SK-N-SH (cell line): ENCODE measurements at regions not wholly inside any gene's neighbourhood (a gene's known extent, or its start where the extent isn't known, plus 50 kb on each side); places are given as distances from the start of the nearest gene placed in this dataset.

Experiments
- CTCF ChIA-PET: fragments of 300-600, 350-600 bp; formaldehyde crosslinking; extraction: SDS; loops from one replicate; lab custom pipeline; 2021; lab: Yijun Ruan, JAX
- POLR2A ChIA-PET: fragments of 350-600 bp; sonication (Branson Sonifier 250); formaldehyde crosslinking; extraction: SDS; loops from one replicate; lab custom pipeline; 2020; ENCODE audit warnings: antibody characterized with exemption, inconsistent platforms; lab: Yijun Ruan, JAX
- DNase-seq: peaks from one replicate; pipeline ENCODE4 v3.0.0; 2012
- H2AFZ ChIP-seq: fragments of 200-600 bp; sonication (generic); 2 replicates; pipeline ENCODE4 v1.8.1; 2016; ENCODE audit warnings: antibody characterized with exemption, mild to moderate bottlenecking, low read depth
- H3F3A ChIP-seq: fragments of 200-600 bp; sonication (generic); replicated peaks from 2 replicates; pipeline ENCODE3; 2016; ENCODE audit warnings: antibody characterized with exemption, mild to moderate bottlenecking; ENCODE audit not compliant: insufficient read depth
- H3K27ac ChIP-seq, 2 experiments: fragments of 200-500 bp in 1 of 2; fragments of 200-600 bp in 1 of 2; sonication (Bioruptor generic) in 1 of 2; sonication (generic), shearing (Covaris generic) in 1 of 2; 2 replicates each; pipeline versions ENCODE4 v1.5.1 to v1.6.1; 2014 to 2016; ENCODE audit warnings: low read depth in 2 of 2, inconsistent platforms in 1 of 2, low read length in 1 of 2, mild to moderate bottlenecking in 1 of 2, mixed read lengths in 1 of 2
- H3K27me3 ChIP-seq: fragments of 200-600 bp; sonication (generic), shearing (Covaris generic); 2 replicates; pipeline ENCODE4 v1.6.1; 2016; ENCODE audit warnings: mixed run types; ENCODE audit not compliant: insufficient read depth
- H3K36me3 ChIP-seq, 2 experiments: fragments of 200-500 bp in 1 of 2; fragments of 200-600 bp in 1 of 2; sonication (Bioruptor generic) in 1 of 2; sonication (generic) in 1 of 2; replicated peaks in 1 of 2; 2 replicates each; pipeline versions ENCODE3 to v1.5.1; 2014 to 2016; ENCODE audit warnings: low read length in 1 of 2, mild to moderate bottlenecking in 1 of 2; ENCODE audit not compliant: insufficient read depth in 2 of 2, control insufficient read depth in 1 of 2
- H3K4me1 ChIP-seq, 2 experiments: fragments of 200-500 bp in 1 of 2; fragments of 200-600 bp in 1 of 2; sonication (Bioruptor generic) in 1 of 2; sonication (generic), shearing (Covaris generic) in 1 of 2; 2 replicates each; pipeline versions ENCODE4 v1.5.1 to v1.6.1; 2014 to 2016; ENCODE audit warnings: low read depth in 1 of 2, low read length in 1 of 2, mixed run types in 1 of 2; ENCODE audit not compliant: insufficient read depth in 2 of 2, control insufficient read depth in 1 of 2
- H3K4me2 ChIP-seq: fragments of 200-600 bp; sonication (generic), shearing (Covaris generic); 2 replicates; pipeline ENCODE4 v1.6.1; 2017; ENCODE audit warnings: mixed run types
- H3K4me3 ChIP-seq, 2 experiments: fragments of 200-500 bp in 1 of 2; fragments of 200-600 bp in 1 of 2; sonication (Bioruptor generic) in 1 of 2; sonication (generic), shearing (Covaris generic) in 1 of 2; 2 replicates each; pipeline versions ENCODE4 v1.5.1 to v1.8.1; 2014 to 2016; ENCODE audit warnings: low read depth in 2 of 2, inconsistent platforms in 1 of 2, low read length in 1 of 2, mild to moderate bottlenecking in 1 of 2, mixed read lengths in 1 of 2, moderate library complexity in 1 of 2
- H3K79me2 ChIP-seq: fragments of 200-600 bp; sonication (generic); 2 replicates; pipeline ENCODE4 v1.8.1; 2017; ENCODE audit warnings: mild to moderate bottlenecking; ENCODE audit not compliant: insufficient read depth
- H3K9ac ChIP-seq: fragments of 200-600 bp; sonication (generic); 2 replicates; pipeline ENCODE4 v1.6.1; 2017; ENCODE audit warnings: mixed run types
- H3K9me2 ChIP-seq: fragments of 200-600 bp; sonication (generic); 2 replicates; pipeline ENCODE4 v1.6.1; 2017; ENCODE audit warnings: mixed run types
- H3K9me3 ChIP-seq: fragments of 200-600 bp; sonication (generic); 2 replicates; pipeline ENCODE4 v1.6.1; 2017; ENCODE audit warnings: mixed run types, mild to moderate bottlenecking, moderate library complexity
- H4K20me1 ChIP-seq: fragments of 200-600 bp; sonication (generic); 2 replicates; pipeline ENCODE4 v1.6.1; 2017; ENCODE audit warnings: mild to moderate bottlenecking, mixed run types; ENCODE audit not compliant: insufficient read depth
- CHD2 ChIP-seq: fragments of 150-350 bp; IDR thresholded peaks from 2 replicates; pipeline ENCODE4 v1.6.1; 2018; ENCODE audit warnings: low read length; ENCODE audit not compliant: partially characterized antibody
- CTCF ChIP-seq: fragments of 200-600 bp; sonication (generic); IDR thresholded peaks from 2 replicates; pipeline ENCODE4 v1.6.1; 2017; ENCODE audit warnings: antibody characterized with exemption, mild to moderate bottlenecking, moderate library complexity
- ELF1 ChIP-seq: IDR thresholded peaks from 2 replicates; pipeline ENCODE4 v1.4.0; 2012
- EZH2phosphoT487 ChIP-seq: fragments of 200-600 bp; sonication (generic); IDR thresholded peaks from 2 replicates; pipeline ENCODE4 v1.6.1; 2017; ENCODE audit warnings: low read depth, mixed run types, mild to moderate bottlenecking, antibody characterized with exemption, moderate library complexity, borderline replicate concordance
- FOSL2 ChIP-seq: IDR thresholded peaks from 2 replicates; pipeline ENCODE4 v1.4.0; 2012; ENCODE audit warnings: low read depth, mild to moderate bottlenecking, moderate library complexity, borderline replicate concordance
- FOXJ3 ChIP-seq: sonication (generic); formaldehyde crosslinking; IDR thresholded peaks from 2 replicates; pipeline ENCODE4 v1.5.1; 2020; ENCODE audit warnings: mild to moderate bottlenecking, missing genetic modification reagents
- FOXM1 ChIP-seq: IDR thresholded peaks from 2 replicates; pipeline ENCODE4 v1.4.0; 2012; ENCODE audit warnings: low read depth, mild to moderate bottlenecking
- GABPA ChIP-seq: IDR thresholded peaks from 2 replicates; pipeline ENCODE4 v1.4.0; 2012; ENCODE audit warnings: low read depth, mild to moderate bottlenecking
- IRF3 ChIP-seq: fragments of 150-350 bp; IDR thresholded peaks from 2 replicates; pipeline ENCODE4 v1.6.1; 2016; ENCODE audit warnings: mild to moderate bottlenecking, low read depth, low read length
- JUND ChIP-seq: IDR thresholded peaks from 2 replicates; pipeline ENCODE4 v1.4.0; 2012
- MEF2A ChIP-seq: IDR thresholded peaks from 2 replicates; pipeline ENCODE4 v1.4.0; 2012; ENCODE audit warnings: low read depth, borderline replicate concordance
- MXI1 ChIP-seq: IDR thresholded peaks from 2 replicates; pipeline ENCODE4 v1.6.1; 2012; ENCODE audit warnings: mild to moderate bottlenecking, low read depth, low read length, improper control_type of control experiment
- NFIC ChIP-seq: IDR thresholded peaks from 2 replicates; pipeline ENCODE4 v1.4.0; 2012; ENCODE audit warnings: borderline replicate concordance
- NRF1 ChIP-seq: IDR thresholded peaks from 2 replicates; pipeline ENCODE4 v1.6.1; 2012; ENCODE audit warnings: low read depth, mild to moderate bottlenecking, low read length
- PBX3 ChIP-seq: IDR thresholded peaks from 2 replicates; pipeline ENCODE4; 2012
- POLR2AphosphoS5 ChIP-seq: IDR thresholded peaks from 2 replicates; pipeline ENCODE4 v1.6.1; 2012; ENCODE audit warnings: low read depth, low read length
- RAD21 ChIP-seq: IDR thresholded peaks from 2 replicates; pipeline ENCODE4 v1.6.1; 2012; ENCODE audit warnings: mild to moderate bottlenecking, low read length
- RCOR1 ChIP-seq: fragments of 150-350 bp; IDR thresholded peaks from 2 replicates; pipeline ENCODE4 v1.6.1; 2017; ENCODE audit warnings: antibody characterized with exemption, low read length
- REST ChIP-seq: IDR thresholded peaks from 2 replicates; pipeline ENCODE4 v1.6.1; 2012; ENCODE audit warnings: mild to moderate bottlenecking, low read depth, low read length, moderate library complexity
- RFX5 ChIP-seq: IDR thresholded peaks from 2 replicates; pipeline ENCODE4 v1.6.1; 2012; ENCODE audit warnings: mild to moderate bottlenecking, improper control_type of control experiment, low read length
- TAF1 ChIP-seq: IDR thresholded peaks from 2 replicates; pipeline ENCODE4 v1.6.1; 2012; ENCODE audit warnings: low read depth, mild to moderate bottlenecking, low read length, moderate library complexity, borderline replicate concordance
- TCF12 ChIP-seq: IDR thresholded peaks from 2 replicates; pipeline ENCODE4 v1.4.0; 2012
- TEAD4 ChIP-seq: IDR thresholded peaks from 2 replicates; pipeline ENCODE4 v1.4.0; 2012; ENCODE audit warnings: mild to moderate bottlenecking, borderline replicate concordance; ENCODE audit not compliant: insufficient read depth
- USF2 ChIP-seq: fragments of 150-350 bp; IDR thresholded peaks from 2 replicates; pipeline ENCODE4 v1.6.1; 2017; ENCODE audit warnings: antibody characterized with exemption, low read length, low read depth, borderline replicate concordance
- YY1 ChIP-seq: IDR thresholded peaks from 2 replicates; pipeline ENCODE4 v1.4.0; 2012; ENCODE audit warnings: low read depth, mild to moderate bottlenecking
- ZBTB33 ChIP-seq: IDR thresholded peaks from 2 replicates; pipeline ENCODE4 v1.4.0; 2012; ENCODE audit warnings: low read depth, borderline replicate concordance
- WGBS: methylation state at CpG from one replicate; pipeline ENCODE4 v1.1.6; 2017; ENCODE audit warnings: low lambda C conversion rate; 5-methylcytosine and 5-hydroxymethylcytosine counted together

GRCh38 chr4:106418444-106418843, 49.9 kb upstream of the GIMD1 start:
- Histone ChIP-seq H3K9me2 (no peaks in the 10 kb centered on the region), H3K36me3 (no peaks in the 10 kb centered on the region), H3K4me2 (no peak overlapping the region), H3K4me1 (no peaks in the 10 kb centered on the region; a peak in 2 of 4 replicates), H3K79me2 (no peaks in the 10 kb centered on the region), H3K4me3 (no peak overlapping the region), H3K27ac (no peak overlapping the region), H2AFZ (no peak overlapping the region), H3K9ac (no peak overlapping the region), H3K9me3 (no peaks in the 10 kb centered on the region), H3K27me3 (no peaks in the 10 kb centered on the region), H4K20me1 (no peaks in the 10 kb centered on the region), H3F3A (peaks cover 2% of the 10 kb centered on the region)
- POLR2A ChIA-PET, result no interaction called here
- DNase-seq, result peak; percentile 14
- CTCF ChIA-PET, result no interaction called here
- 5% methylated on average over 1 of the region's 1 CpG for WGBS
- TF ChIP-seq NRF1 (no peak), RFX5 (no peak), MEF2A (no peak), PBX3 (no peak), RCOR1 (peak; percentile 95; the same call in 1 of the 2 replicates), TEAD4 (no peak), ELF1 (no peak), JUND (no peak), EZH2phosphoT487 (no peak), CHD2 (peak; percentile 8), USF2 (no peak), TAF1 (no peak), NFIC (no peak), POLR2AphosphoS5 (no peak), ZBTB33 (no peak), FOXJ3 (no peak), GABPA (no peak), FOSL2 (no peak), FOXM1 (no peak), YY1 (no peak), IRF3 (no peak), TCF12 (no peak; the same call in 1 of the 2 replicates), CTCF (no peak), REST (no peak), RAD21 (no peak), MXI1 (peak; percentile 33; the same call in 1 of the 2 replicates)
